ENCODE measurements at regions not wholly inside any gene's neighbourhood (a gene's known extent, or its start where the extent isn't known, plus 50 kb on each side); places are given as distances from the start of the nearest gene placed in this dataset.

- TF ChIP-seq CTCF (IDR thresholded peaks at IDR 0.05; ENCODE audit: low read depth, low read length) (no peak), EZH2phosphoT487 (IDR thresholded peaks at IDR 0.05; ENCODE audit: low read depth) (no peak)
Observed at GRCh38 chr5:109252731-109253130, 157.0 kb downstream of the PJA2 start.

Data from OCI-LY3 (cell line).